Esophagus squamous epithelium (tissue), 5 donors: ENCODE measurements at regions not wholly inside any gene's neighbourhood (a gene's known extent, or its start where the extent isn't known, plus 50 kb on each side); places are given as distances from the start of the nearest gene placed in this dataset.

Source experiments
- DNase-seq: peaks from one replicate; lab custom pipeline; 2025; lab: John Stamatoyannopoulos, UW
- H3K27ac ChIP-seq, 4 donors: fragments of 200-600 bp; sonication (generic); one replicate each; pipeline ENCODE4 v1.5.1; 2016 to 2019; ENCODE audit warnings: mild to moderate bottlenecking in 1 of 4
- H3K27me3 ChIP-seq, 4 donors: fragments of 200-600 bp; sonication (generic); 1 replicate in 3 of 4; 2 replicates in 1 of 4; pipeline versions ENCODE4 v1.5.1 to v1.6.0; 2017 to 2021; ENCODE audit warnings: antibody characterized with exemption in 1 of 4
- H3K36me3 ChIP-seq, 3 donors: fragments of 200-600 bp; sonication (generic); one replicate each; pipeline ENCODE4 v1.5.1; 2016 to 2019
- H3K4me1 ChIP-seq, 3 donors: fragments of 200-600 bp; sonication (generic); one replicate each; pipeline ENCODE4 v1.5.1; 2017 to 2019
- H3K4me3 ChIP-seq, 4 donors: fragments of 200-600 bp; sonication (generic); 1 replicate in 3 of 4; 2 replicates in 1 of 4; pipeline ENCODE4 v1.5.1; 2016 to 2019; ENCODE audit warnings: mild to moderate bottlenecking in 2 of 4, moderate library complexity in 1 of 4
- H3K9me3 ChIP-seq, 3 donors: fragments of 200-600 bp; sonication (generic); one replicate each; pipeline ENCODE4 v1.5.1; 2016 to 2019
- CTCF ChIP-seq, 6 experiments: fragments of 450-650 bp in 4 of 6; fragments of 200-600 bp in 2 of 6; sonication (generic) in 2 of 6; IDR thresholded peaks; one replicate each; pipeline ENCODE4 v1.5.1; 2016 to 2019; ENCODE audit warnings: antibody characterized with exemption in 6 of 6, mild to moderate bottlenecking in 4 of 6, moderate library complexity in 4 of 6
- POLR2A ChIP-seq, 4 donors: fragments of 450-650 bp; IDR thresholded peaks; one replicate each; pipeline ENCODE4 v1.6.1; 2017; ENCODE audit warnings: antibody characterized with exemption in 4 of 4, mild to moderate bottlenecking in 4 of 4, moderate library complexity in 3 of 4
- WGBS, 2 donors: methylation state at CpG; one replicate each; pipeline ENCODE4 v1.1.5; 2018; 5-methylcytosine and 5-hydroxymethylcytosine counted together
- intact Hi-C: fragments of 100-400 bp; cut with DNase I; formaldehyde crosslinking; loops from one replicate; pipeline ENCODE4 v1.15.0; 2022
- donor health status: DM: yes; HTN: yes; CAD: no.

- DNase-seq: no peak
- peaks cover 0 to 16% (median 4%) of the 10 kb centered on the region in 3 donors for H3K4me1 ChIP-seq
- H3K4me3 ChIP-seq: no peak overlapping the region
- intact Hi-C loops: no loop called here
- 73 to 74% methylated on average over 2 of the region's 2 CpGs for WGBS, 2 donors
- no peak for TF ChIP-seq CTCF (IDR thresholded peaks at IDR 0.05)
- TF ChIP-seq POLR2A (IDR thresholded peaks at IDR 0.05): no peak
- H3K27me3 ChIP-seq: no peaks in the 10 kb centered on the region
- H3K36me3 ChIP-seq: no peaks in the 10 kb centered on the region
- no peaks in the 10 kb centered on the region for H3K9me3 ChIP-seq
- H3K27ac ChIP-seq: no peak overlapping the region
Observed at GRCh38 chr12:67795236-67795635, 146.7 kb downstream of the DYRK2 start.

- H3K4me3 ChIP-seq: no peak overlapping the region
- no peaks in the 10 kb centered on the region for H3K27me3 ChIP-seq
- no peak for DNase-seq
- intact Hi-C loops: no loop called here
- H3K36me3 ChIP-seq: no peaks in the 10 kb centered on the region
- no peaks in the 10 kb centered on the region for H3K9me3 ChIP-seq
- peak overlapping the region in 2 of 4 donors; percentile 3 to 6 for H3K27ac ChIP-seq
- TF ChIP-seq CTCF (IDR thresholded peaks at IDR 0.05) (no peak), POLR2A (IDR thresholded peaks at IDR 0.05) (no peak)
- peaks cover 0 to 16% (median 4%) of the 10 kb centered on the region in 3 donors for H3K4me1 ChIP-seq
- 47 to 59% methylated on average over 7 to 8 of the region's 8 CpGs for WGBS, 2 donors
Observed at GRCh38 chr12:67797185-67797741, 148.7 kb downstream of the DYRK2 start.

- Histone ChIP-seq H3K9me3 (no peaks in the 10 kb centered on the region), H3K4me1 (peaks cover 0 to 16% (median 4%) of the 10 kb centered on the region in 3 donors), H3K27ac (peak overlapping the region in 2 of 4 donors; percentile 3 to 6), H3K27me3 (no peaks in the 10 kb centered on the region), H3K4me3 (no peak overlapping the region), H3K36me3 (no peaks in the 10 kb centered on the region)
- TF ChIP-seq POLR2A (IDR thresholded peaks at IDR 0.05) (no peak), CTCF (IDR thresholded peaks at IDR 0.05) (no peak)
- intact Hi-C loops: no loop called here
- no peak for DNase-seq
Observed at GRCh38 chr12:67797753-67798152, 149.2 kb downstream of the DYRK2 start.

GRCh38 chr12:67798768-67799167 is 150.2 kb downstream of the DYRK2 start:
- 34 to 37% methylated on average over 2 of the region's 2 CpGs for WGBS, 2 donors
- intact Hi-C loops: no loop called here

GRCh38 chr12:67802731-67803130 is 154.2 kb downstream of the DYRK2 start:
- WGBS, 2 donors: 62 to 68% methylated on average over 5 of the region's 5 CpGs
- intact Hi-C loops: no loop called here
- TF ChIP-seq CTCF (IDR thresholded peaks at IDR 0.05) (no peak), POLR2A (IDR thresholded peaks at IDR 0.05) (no peak)

More at GRCh38 chr12:67798768-67799167, 150.2 kb downstream of the DYRK2 start:
- no peak overlapping the region for H3K4me3 ChIP-seq
- no peak for DNase-seq
- peaks cover 0 to 16% (median 4%) of the 10 kb centered on the region in 3 donors for H3K4me1 ChIP-seq
- H3K9me3 ChIP-seq: no peaks in the 10 kb centered on the region
- H3K36me3 ChIP-seq: no peaks in the 10 kb centered on the region
- TF ChIP-seq POLR2A (IDR thresholded peaks at IDR 0.05) (no peak), CTCF (IDR thresholded peaks at IDR 0.05) (no peak)
- no peaks in the 10 kb centered on the region for H3K27me3 ChIP-seq
- H3K27ac ChIP-seq: no peak overlapping the region

More at GRCh38 chr12:67802731-67803130, 154.2 kb downstream of the DYRK2 start:
- H3K4me1 ChIP-seq: peaks cover 0 to 20% (median under 1%) of the 10 kb centered on the region in 3 donors
- no peaks in the 10 kb centered on the region for H3K36me3 ChIP-seq
- no peaks in the 10 kb centered on the region for H3K27me3 ChIP-seq
- no peak overlapping the region for H3K4me3 ChIP-seq
- H3K27ac ChIP-seq: no peak overlapping the region
- no peaks in the 10 kb centered on the region for H3K9me3 ChIP-seq
- no peak for DNase-seq
